Right lung (tissue), 2 donors: ENCODE measurements at regions not wholly inside any gene's neighbourhood (a gene's known extent, or its start where the extent isn't known, plus 50 kb on each side); places are given as distances from the start of the nearest gene placed in this dataset.

Experiments
- DNase-seq, 2 donors: peaks; one replicate each; pipeline ENCODE4 v3.0.0-alpha.2; 2013

DNA sequence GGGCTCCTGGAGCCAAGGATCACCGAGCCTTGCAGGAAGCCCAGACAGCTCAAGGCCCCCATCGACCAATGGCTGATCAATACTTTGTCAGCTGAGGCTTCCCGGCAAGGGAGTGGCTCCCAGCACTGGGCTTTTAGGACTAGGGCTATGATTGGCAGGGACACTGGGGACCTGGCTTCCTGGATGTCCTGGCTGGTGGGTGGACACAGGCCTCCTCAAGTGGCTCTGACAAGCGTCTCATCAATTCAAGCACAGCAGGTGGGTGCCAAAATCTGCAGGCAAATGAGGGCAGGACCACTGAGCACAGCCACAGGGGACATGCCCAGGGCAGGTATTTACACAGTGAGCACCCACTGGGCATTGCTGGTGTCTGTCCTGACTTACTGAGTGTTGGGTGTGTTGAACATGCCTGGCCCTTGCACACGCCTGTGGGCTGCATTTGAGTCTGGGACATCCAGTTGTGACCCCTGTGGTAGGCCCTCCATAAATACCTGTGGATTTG lies 420.1 kb upstream of the SULF2 start:
- DNase-seq, result no peak

DNA sequence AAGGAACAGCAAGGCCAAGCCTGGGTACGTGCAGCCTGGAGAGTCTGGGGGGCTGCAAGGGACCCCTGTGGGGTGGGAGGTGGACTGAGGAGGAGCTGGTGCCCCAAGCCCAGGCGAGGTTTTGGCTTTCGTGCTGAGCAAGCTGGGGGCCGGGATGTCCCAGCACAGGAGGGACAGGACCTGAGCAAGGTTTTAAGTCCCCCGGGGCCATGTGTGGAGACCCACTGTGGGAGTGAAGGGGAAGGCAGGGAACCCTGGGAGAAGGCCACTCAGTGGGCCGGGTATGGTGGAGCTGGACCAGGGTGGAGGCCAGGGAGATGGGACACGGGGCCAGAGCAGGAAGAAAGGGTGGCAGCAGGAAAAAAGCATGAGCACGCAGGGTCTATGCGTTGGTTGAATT lies 419.2 kb upstream of the SULF2 start:
- DNase-seq, result no peak

DNA sequence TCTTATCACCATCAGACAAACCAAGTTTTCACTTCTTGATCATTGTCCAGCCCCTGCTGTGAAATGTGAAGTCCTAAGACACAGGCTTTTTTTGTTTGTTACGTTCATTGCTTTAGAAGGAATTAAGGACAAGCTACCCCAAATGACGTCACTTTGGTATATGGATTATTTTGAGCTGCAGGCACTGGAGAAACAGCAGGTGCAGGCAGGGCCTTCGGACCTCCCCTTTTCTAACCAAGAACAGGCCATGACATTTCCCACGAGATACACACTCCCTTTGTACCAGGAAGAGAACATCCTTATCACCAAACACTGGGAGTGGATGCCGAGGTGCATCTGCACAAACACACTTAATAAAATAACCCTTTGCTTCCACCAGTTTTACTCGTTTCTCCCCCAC lies 418.0 kb upstream of the SULF2 start:
- no peak for DNase-seq

DNA sequence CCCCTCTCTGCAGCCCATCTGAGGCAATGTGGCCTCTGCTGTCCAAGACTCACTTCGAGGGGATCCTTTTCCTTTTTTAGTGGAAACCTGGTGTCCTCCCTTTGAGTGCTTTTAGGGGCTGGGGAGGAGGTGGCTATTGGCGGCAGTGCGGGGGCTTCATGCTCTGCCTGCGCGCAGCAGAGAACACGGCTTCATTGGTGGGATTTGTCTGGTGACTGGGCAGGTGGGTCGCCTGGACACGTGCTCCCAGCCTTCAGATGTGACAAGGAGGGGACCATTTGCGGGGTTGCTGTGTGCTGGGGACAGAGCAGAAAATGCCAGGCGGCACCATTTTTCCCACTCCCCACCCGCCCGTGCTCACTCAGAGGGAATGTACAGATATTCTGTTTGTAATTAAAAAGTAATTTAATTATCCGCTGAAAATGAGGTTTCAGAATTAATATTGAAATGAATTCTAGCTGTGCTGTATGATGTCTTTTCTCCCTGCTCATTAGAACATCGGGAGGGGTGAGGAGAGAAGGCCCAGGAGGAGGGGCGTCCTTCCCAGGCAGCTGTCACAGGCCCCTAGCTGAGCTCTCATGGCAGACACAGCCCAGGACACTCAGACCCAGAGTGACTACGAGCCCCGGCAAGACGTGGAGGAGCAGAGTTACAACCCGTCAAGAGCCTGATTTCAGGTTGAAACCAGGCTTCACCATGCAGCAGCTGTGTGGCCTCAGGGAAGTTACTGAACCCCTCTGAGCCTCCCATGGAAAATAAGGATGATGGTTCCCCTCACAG lies 417.2 kb upstream of the SULF2 start:
- no peak for DNase-seq

DNA sequence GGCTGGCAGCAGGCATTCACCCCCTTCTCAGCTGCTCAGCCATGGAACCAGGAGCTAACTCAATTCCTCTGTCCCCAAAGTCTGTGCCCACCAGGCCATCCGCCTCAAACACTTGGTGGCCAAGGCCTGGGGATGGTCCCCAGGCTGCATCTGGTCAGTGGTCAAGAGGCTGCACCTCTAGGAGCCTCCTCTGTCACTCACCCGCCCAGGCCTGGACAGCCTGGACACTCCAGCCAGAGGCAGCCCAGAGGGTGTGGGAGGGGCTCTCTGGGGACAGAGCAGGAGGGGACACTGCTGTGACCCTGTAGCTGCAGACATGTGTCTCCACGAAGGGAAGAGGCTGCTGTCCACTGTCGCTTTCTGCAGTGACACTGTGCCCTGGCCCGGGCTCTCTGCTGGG lies 416.6 kb upstream of the SULF2 start:
- no peak for DNase-seq

DNA sequence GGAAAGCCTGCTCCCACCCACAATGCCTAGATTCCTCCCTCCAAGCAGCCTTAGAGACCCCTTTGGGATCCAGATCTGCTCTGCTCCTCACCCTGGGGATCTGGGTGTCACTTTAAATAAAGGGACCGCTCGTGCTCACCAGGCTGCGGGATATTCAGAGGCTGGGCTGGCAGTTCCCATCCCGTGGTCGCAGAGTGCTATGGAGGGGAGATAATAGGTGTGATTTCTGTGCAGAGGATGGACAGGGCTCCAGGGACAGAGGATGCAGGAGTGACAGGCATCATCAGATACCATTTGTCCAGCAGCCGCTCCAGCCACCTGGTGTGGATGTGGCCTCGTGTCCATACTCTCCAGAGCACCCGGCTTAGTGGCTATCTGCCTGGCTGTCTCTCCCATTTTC lies 415.9 kb upstream of the SULF2 start:
- no peak for DNase-seq

DNA sequence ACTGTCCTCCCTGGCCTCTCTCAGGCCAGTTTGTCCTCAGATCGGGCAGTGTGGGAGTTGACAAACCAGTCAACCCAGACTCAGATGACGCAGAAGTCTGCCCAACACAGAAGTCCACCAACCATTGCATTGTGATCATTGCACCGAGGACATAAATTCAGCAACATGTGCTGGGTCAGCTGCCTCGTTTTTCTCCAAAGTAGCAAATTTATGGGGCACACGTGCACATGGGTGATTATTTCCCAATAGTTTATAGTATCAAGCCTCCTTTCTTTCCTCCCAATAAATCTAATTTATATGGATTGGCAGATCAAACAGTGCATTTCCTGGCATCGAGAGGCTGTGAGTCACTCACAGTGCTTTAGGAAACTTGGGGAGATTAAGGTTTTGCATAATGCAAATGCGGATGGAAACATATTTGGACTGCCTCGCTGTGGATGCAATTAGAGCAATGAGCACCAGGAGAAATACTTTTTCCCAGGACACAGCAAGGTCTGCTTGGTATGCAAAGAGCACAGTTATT lies 413.7 kb upstream of the SULF2 start:
- no peak for DNase-seq

DNA sequence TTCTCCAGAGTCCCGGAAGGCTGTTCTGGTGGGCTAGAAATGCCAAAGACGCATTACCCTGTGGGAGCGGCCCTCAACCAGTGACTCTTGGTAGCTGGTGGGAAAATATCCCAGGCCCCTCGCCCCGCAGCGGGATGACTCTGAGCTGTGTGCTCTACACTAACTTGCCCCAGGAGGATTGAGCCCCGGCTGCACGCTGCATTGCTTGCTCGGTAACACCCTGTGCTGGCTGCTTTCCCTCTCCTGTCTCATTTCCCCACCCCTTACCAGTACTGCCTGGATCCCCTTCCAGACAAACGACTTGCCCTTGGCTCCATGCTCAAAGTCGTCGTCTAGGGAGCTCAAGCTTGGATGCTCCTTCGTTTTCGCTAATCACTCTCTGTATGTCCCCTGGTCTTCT lies 411.8 kb upstream of the SULF2 start:
- DNase-seq, result no peak

DNA sequence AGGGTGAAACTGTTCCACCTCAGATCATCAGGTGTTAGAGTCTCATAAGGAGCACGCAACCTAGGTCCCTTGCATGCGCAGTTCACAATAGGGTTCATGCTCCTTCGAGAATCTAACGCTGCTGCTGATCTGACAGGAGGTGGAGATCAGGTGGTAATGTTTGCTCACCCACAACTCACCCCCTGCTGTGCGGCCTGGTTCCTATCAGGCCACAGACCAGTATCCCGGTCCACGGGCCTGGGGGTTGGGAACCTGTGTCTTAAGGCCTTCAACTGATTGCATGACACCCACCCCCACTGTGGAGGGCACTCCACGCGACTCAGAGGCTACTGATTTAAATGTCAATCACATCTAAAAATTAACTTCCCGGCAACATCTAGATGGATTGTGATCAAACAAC lies 411.2 kb upstream of the SULF2 start:
- DNase-seq, result no peak

DNA sequence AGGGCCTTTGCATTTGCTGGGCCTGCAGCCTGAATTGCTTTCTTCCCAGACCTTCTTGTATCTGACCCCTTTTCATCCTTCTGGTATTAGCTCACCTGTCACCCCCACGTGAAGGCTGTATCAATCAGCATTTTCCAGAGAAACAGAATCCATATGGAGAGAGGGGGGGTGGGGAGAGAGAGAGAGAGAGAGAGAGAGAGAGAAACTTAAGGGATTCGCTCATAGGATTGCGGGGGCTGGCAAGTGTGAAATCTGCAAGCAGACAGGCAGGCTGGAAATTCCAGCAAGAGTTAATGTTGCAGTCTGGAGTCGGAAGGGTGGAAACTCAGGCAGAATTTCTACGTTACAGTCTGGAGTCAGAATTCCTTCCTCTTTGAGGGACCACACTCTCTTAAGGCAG lies 410.7 kb upstream of the SULF2 start:
- no peak for DNase-seq

DNA sequence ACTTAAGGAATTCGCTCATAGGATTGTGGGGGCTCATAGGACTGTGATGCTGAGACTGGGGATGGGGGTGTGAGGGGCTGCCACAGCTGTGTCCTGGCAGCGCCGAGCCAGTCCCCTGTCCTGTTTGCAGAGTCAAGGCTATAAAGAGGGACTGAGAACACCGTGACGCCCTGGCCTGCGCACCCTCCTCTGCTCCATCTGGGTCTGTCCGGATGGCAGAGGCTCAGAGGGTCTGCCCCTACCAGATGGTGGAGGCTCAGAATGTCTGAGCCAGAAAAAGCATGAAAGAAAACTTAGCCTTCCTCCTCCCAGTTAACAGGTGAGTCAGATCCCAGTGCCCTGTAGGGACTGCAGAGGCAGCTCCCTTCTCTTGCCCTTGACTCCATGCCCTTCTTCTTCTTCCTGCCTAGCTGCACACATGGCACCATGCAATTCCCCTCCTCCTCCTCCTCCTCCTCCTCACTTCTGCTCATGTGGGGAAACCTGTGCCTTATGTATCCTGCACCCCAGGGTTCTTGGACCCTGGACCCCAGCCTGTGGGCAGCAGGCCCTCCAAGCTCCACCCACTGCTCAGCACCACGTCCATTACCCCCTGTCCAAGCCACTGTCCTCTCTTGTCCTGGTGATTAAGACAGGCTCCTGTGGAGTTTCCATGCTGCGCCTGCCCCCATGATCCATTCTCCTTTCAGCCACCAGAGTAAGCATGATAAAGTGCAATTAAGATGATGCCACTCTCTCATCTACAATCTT lies 410.0 kb upstream of the SULF2 start:
- no peak for DNase-seq

DNA sequence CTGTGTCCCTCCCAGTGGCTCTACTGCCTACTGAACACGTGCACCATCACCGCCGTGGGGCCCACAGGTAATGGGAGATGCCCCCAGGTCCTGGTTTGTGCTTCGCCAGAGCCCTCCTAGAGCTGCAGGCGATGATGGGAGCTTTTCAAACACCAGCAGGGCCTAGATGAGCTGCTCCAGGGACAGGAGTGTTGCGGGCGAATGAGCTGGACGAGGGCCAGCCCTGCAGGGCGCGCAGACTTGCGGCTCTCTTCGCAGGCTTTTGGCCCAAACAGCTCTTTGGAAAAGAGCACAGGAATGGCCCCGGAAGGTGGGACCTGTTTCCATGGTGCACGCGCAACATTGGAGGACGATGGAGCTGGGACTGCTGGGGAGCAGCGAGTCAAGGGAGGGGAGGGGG lies 409.3 kb upstream of the SULF2 start:
- DNase-seq, result no peak

DNA sequence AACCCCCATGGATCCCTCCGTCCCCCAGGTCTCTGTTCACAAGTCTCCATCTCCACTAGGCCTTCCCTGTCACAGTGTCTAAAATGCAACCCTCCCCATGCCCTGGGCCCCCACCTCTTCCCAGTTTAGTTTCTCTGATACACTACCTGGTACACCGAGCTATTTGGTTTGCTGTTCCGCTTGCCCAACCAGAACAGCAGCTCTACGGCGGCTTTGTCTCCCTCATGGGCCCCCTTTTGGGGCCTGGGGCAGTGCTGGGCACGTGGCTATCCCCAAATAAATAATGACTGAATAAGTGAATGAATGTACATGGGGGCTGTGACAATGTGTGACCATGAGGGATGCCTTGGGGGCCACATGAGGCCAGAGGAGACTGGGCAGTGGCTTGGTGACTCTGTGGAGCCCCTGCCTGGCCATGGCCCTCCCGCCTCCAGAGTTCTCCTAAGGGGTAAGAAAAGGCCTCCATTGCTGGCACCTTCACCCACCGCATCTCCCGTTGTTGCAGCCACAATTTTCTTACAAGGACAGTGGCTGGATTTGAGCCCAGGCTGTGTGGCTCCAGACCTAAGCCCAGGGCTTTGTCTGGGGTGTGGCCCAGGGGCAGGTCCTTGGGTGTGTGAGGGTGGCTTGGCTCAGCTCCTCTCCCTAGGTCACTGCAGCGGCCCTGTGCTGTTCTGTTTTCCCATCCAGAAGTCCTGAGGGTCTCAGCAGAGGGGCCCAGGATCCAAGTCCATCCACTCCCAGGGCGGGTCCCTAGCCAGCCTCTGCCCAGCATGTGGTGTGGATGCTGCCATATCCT lies 408.5 kb upstream of the SULF2 start:
- no peak for DNase-seq

DNA sequence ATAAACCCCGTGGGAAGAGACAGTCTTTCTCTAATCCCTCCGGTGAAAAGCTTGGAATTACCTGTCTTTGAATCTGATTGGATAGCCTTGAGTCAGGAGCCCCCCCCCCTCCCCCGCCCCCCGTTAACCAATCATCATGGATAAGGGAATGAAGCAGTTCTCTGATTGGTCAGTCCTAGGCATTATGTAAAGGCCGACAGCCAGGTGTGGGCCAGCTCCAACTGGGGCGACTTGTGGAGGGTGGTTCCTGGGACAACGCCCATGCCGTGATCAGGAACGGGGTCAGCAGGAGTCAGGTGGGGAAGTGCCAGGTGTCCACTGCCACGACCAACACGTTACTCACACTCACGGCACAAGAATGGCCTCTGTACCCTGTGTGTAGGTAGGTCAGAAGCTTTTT lies 406.8 kb upstream of the SULF2 start:
- no peak for DNase-seq

DNA sequence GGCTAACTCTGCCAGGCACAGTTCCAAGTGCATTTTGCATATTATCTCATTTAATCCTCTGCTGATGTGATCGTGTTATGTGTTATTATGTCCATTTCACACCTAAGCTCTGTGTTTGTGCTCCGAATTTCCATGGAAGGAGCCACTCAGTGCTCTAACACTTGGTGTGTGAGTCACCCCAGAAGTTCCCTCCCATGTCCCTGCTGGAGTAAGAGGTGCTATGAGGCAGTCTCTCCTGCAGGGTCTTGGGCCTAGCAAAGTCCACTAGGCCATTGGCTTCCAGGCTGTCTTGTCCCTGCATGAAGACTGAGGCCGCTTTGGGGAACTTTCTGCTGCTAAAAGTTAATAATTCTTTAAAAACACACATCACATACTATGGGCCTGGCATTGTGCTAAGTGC lies 405.9 kb upstream of the SULF2 start:
- DNase-seq, result no peak

DNA sequence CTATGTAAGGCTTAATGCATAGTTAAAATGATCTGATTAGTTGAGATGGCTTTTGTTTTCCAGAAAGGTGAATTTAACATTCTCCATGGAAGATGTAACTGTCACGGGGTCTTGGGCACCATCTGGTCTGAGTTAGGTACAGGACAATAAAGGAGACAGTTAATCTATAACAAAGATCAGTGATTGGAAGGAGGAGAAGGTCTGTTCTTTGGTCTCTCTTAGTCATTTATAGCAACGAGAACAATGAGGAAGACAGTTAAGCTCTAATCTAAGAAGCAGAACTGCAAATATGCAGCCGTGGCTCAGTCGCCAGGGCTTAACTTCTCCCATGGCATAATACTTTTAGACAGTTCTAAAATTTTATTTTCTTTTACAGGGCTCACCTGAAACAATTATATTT lies 405.5 kb upstream of the SULF2 start:
- DNase-seq, result no peak

DNA sequence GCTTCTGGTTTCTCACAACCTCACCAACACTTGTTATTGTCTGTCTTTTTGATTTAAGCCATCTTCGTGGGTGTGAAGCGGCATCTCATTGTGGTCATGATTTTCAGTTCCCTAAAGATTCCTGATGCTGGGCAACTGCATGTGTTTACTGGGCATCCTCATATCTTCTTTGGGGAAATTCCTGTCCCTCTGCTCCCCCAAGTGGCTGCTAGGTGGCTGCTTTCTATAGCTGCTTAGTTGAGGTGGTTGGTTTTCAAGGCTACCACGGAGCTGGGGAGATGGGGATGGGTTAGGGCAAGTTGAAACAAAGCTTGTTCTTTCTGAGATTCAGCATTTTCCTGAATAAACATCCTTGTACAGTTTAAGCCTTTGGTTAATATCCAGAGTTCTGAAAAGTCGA lies 403.9 kb upstream of the SULF2 start:
- DNase-seq, result no peak

DNA sequence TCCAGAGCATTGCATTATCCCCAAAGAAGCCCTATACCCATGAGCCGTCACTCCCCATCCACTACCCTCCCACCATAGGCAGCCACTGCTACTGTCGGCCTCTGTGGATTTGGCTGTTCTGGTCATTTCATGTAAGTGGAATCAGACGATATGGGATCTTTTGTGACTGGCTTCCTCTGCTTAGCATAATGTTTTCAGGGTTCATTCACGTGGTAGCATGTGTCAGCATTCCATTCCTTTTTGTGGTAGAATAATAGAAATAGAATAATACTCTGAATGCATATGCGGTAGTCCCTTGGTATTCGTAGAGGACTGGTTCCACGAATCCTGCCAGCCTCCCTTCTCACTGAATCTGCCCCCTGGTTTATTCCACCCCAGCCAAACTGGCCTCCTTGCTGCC lies 402.6 kb upstream of the SULF2 start:
- DNase-seq, result no peak

DNA sequence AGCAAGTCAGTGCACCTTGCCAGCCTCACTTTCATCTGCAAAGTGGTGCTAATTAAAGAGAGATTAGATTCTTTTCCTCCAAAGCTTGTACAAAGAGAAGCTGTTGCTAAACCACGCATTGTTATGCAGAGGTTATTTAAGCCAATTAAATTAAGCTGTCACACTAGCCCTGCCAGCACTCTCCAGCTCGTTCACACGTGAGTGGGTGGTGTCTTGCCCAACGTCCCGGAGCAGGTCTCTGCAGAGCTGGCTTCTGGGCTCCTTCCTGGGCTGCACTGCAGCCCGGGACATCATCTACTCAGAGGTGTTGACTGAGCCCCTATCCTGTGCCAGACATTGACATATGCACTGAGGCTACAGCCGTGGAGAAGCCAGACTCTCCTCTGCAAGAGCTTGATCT lies 401.6 kb upstream of the SULF2 start:
- DNase-seq, result no peak

DNA sequence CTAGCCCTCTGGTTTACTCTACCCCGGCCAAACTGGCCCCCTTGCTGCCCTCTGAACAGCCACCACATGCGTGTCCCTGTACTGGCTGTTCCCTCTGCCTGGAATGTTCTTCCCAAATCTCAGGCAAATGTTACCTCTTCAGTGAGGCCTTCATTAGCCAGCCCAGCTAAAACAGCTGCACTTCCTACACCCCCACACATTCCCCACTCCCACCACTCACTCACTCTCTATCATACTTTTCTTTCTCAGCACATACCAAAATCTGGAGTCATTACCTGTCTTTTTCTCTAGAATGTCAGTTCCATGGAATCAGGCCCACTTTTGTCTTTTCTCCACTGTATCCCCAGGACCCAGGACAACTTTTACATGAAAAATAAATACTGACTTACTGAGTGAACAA lies 401.2 kb upstream of the SULF2 start:
- DNase-seq, result no peak

DNA sequence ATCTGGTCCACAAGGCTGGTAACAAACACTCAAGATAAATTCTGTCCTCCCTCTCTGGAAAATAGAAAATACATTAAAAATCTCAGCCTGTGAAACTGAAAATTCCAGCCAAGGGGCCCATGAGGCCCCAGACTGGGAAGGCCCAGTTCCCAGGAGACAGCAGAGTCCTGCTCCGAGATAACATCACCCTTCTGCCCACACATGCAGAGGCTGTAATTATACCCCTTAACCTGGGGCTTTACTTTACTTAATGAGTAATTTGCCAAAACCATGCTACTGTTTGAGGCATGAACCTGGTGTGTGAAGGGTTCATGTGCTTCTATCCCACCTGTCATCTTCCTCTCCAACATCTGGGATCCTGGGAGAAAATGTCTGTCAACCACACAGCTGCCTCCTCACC lies 398.9 kb upstream of the SULF2 start:
- no peak for DNase-seq

DNA sequence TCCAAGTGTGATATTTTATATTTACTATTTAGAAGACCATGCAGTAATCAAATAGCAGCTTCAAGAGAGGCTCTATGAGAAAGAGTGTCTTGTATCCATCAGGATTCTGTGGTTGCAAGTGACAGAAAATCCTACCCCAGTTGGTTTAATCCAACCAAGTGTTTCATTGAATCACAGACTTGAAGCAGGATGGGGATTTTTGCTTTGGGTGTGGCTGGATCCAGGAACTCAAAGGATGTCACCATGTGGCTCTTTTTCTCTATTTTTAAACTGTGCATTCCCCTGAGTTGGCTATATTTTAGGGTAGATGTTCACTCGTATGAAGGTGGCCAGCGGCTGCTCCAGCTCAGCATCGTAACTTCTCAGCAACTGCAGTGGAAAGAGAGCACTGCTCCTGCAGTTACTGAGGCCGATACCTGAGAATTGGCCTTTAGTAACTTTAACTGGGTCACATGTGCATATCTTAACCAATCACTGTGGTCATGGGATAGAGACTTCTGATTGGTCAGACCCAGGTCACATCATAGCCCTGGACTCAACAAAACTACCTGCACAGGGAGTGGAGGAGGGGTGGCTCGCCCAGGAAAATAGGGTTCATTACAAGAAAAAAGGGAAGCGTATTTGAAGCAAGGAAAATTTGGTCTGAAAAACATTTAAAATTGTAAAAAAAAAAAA lies 396.1 kb upstream of the SULF2 start:
- no peak for DNase-seq
